ENCODE measurements at regions not wholly inside any gene's neighbourhood (a gene's known extent, or its start where the extent isn't known, plus 50 kb on each side); places are given as distances from the start of the nearest gene placed in this dataset.

DNA sequence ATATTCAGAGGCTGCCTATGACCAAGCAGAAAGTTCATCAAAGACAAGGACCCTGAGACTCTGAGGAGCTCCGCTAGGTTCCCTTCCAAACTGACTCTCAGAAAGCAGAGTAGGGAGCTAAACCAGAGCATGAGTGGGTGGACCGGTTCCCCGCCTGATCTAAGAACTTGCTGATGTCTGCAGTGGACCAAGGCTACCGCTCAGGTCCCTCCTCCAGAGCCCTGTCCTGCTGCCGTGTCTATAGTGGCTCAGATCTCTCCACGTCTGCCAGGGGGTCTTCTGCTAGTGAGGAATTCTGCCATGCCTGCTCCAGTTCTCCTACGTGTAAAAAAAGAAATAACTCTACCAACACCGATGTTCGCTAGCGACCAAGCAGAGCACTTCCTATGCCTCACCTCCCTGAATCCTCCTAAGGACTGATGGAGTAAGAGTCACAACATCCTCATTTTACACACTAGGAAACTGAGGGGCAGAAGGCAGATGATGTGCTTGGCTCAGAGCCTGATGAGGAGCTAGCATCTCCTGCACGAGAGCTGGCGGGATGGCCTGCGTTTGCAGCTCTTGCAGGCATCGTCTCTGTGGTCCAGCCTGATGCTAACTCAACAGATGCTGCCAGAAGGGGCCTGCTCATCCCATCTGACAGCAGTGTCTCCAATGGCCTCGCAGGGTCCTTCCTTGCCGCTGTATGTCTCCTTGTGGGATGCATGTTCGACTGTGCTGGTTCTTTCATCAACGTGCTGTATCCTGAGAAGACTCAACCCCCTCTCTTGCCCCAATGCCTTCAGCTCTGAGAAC lies 265.5 kb downstream of the C16orf95 start:
- no peak for DNase-seq (ENCODE audit: extremely low read depth, low read depth)

DNA sequence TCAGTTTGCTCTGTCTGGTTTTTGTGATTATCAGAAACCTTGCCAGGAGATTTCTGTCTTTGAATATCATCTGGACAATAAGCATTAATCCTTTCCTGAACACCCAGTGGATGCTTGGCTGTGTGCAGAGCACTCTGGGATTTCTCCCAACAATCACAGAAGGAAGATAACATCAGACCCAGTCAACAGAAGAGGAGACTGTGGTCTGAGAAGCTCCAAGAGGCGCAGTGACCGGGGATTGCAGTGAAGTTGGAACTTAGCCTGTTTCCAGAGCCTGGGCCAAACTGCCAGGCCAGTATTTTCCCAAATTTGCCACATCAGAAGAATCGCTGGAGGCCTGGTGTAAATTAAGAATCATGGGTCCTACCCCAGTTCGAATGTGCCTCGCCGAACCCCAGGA lies 264.7 kb downstream of the C16orf95 start:
- no peak for DNase-seq (ENCODE audit: extremely low read depth, low read depth)

DNA sequence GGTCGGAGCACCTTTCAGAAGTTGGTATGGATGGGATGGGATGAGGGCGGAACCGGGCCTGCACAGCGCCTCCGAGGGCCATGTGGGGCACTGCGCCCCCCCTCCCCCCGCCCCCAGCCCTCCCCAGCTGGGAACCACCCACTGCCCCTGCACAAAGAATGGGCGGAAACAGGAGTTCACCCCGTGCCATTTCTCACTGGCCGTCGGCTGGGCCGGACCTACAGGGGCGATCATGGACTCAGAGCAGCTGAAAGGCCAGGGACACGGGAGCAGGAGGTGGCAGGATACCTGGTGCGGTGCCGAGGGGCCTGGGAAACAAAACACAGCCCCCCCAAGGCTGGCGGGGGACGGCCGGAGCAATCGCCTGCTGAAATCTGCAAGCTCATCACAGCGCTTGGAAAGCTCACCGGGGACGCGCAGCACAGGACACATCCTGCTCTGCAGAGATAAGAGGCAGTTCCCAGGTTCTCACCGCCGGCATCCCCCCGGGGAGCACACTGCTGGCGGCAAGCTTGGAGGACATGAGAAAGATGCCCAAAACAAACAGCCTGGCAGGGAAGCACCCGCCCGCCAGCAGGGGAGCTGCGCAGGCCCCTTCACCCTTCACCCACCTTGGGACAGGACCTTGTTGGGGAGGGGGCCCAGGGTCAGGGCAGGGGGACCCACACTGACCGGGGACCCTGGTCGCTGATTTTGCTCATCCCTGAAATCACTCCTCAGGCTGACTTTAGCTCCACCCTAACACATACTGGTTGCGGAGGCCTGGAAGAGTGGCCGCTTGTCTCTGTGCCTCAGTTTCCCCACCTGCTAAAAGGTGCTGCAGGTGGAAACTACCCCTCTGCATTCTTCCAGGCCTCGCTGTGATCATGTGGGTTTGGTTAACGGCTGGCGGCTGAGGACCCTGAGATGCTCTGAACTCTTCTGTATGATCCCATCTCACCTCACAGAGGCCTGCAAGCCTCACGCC lies 263.9 kb downstream of the C16orf95 start:
- no peak for DNase-seq (ENCODE audit: extremely low read depth, low read depth)

GRCh38 chr16:87054154-87054553 lies 263.0 kb downstream of the C16orf95 start:
- DNase-seq (ENCODE audit: extremely low read depth, low read depth): no peak

GRCh38 chr16:87054856-87055255 lies 262.3 kb downstream of the C16orf95 start:
- no peak for DNase-seq (ENCODE audit: extremely low read depth, low read depth)

DNA sequence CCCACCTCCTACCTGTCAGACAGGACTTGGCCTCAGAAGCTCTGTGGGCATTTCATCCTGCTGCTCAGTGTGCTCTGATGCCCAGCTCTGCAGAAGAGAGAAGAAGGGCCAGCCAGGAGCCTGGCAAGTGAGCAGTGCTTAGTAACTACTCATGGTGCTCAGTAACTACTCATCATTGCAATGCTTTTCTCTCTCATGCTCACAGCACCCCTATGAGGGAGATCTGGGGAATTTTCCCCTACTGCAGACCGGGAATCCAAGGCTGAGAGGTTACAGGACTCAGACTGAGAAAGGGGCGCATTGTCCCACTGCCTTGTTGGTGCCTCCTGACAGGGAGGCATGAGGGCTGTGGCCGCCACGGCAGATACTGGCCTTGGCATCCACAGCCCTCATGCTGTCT lies 261.1 kb downstream of the C16orf95 start:
- DNase-seq (ENCODE audit: extremely low read depth, low read depth): no peak

- no peak for DNase-seq (ENCODE audit: extremely low read depth, low read depth)
These were observed 260.6 kb downstream of the C16orf95 start for GRCh38 chr16:87056551-87056950.

GRCh38 chr16:87057211-87057881 lies 259.8 kb downstream of the C16orf95 start:
- no peak for DNase-seq (ENCODE audit: extremely low read depth, low read depth)

DNA sequence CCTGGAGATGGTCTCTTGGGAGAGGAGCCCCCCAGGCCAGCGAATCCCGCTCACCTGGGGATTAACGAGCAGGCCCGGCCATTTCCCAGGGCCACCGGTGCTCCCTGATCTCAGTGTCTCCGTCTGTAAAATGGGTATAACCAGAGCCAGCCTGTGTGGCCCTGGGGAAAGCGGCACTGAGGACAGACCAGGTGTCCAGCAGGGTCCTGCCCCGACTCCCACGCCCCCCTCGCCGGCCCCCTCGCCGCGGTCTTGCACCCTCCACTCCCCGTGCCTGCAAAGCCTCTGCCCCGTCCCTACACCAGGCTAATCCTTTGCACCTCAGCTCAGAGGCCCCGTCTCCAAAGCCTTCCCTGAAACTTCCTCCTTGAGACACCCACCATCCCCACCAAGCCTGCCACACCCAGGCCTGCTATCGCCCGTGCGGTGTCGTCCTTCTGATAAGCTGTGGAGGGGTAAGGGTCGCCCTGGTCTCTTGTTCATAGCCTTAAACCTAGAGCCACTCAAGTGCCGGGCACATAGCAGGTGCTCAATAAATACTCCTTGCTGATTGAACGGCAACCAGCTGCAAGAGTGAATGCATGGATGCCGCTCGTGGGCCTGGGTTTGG lies 259.1 kb downstream of the C16orf95 start:
- no peak for DNase-seq (ENCODE audit: extremely low read depth, low read depth)

DNA sequence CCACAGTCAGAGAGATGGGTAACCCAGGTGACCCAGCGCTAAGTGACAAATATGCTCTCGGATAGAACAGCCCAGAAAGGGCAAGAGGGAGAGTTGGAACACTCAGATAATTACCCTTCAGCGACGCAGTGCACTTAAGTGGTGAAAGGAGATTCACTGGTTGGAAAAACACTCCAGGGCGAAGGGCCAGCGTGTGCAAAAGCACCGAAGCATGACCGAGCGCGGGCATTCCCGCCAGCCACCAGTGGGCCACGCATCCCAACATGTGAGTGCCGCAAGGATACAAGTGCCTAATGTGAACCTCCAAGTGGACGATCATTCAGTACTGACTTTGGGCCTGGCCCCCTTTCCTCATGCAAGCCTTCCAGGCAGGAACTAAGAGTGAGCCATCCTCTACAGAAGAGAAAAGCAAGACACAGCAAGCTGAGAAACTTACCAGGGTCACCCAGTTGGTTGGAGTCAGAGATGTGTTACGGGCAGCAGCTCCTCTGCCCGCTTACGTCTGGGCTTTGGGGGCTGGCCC lies 258.4 kb downstream of the C16orf95 start:
- DNase-seq (ENCODE audit: extremely low read depth, low read depth): no peak

DNA sequence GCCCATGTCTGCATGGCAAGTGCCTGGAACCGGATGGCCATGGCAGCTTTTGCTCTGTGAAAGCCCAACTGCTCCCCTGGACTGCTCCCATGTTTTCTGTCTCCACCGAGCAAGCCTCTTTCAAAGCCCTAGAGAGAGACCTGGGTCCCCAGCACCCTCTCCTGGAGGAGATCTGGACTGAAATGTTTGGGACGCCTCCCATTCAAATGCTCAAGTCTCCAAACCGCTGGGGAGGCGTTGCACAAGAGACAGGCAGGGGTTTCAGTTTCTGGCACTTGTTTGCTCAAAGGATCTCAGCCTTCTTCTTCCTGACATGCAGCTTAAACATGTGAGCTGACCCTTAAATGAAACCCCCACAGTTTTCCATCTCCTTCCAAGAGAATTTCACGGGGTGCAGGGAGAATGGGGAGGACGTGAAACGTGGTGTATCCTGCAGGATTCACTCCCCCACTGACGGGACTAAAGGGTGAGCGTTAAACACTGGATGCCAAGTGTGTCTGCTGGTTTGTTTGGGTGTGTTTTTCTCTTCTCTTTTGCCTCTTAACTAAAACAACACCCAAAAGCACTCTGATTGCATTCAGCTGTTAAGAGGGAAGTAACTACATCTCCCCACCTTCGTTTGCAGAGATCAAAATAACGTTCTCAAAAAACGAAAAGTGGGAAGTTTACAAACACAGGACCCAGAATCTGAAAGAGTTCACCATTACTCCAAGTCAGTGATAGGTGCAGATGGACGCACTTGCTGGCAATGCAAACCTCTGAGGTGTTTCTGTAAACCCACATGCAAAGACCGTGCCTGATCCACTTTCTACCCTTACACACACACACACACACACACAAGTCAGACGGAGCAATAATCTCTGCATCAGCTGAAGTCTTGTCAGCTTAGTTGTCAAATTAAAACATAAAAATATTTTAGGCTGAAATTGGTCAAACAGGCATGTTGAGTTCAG lies 256.9 kb downstream of the C16orf95 start:
- peak; percentile 36 for DNase-seq (ENCODE audit: extremely low read depth, low read depth)

DNA sequence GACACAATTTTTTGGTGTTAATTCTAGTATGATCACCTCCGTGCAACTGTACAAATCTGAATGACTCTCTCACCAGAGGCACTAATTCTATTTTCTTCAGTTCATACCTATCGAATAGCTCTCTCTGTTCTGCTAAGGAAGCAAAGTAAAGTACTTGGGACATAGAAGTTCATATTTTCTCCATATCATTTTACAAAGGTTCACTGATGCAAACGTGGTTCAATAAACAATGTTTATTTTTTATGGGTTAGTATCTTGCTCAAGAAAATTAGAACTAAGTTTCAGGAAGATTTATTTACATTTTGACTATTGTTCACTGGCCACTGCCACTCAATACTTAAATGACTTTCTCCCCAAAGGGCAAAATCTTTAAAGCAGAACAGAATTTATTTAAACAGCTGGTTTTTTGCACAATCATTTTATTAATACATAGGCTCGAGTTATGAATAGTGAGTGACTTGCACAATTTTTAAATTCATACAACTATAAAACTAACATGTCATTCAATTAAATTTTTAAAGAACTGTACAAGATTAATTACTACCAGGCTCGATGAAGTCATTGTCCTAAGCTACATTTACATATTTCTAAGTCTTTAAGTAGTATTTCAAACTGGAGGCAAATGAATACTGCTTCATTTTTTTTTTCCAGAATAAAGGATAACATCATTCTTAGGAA lies 255.8 kb downstream of the C16orf95 start:
- no peak for DNase-seq (ENCODE audit: extremely low read depth, low read depth)

GRCh38 chr16:87062569-87063442 lies 254.4 kb downstream of the C16orf95 start:
- peak; percentile 61 for DNase-seq (ENCODE audit: extremely low read depth, low read depth)

- no peak for DNase-seq (ENCODE audit: extremely low read depth, low read depth)
These were observed 253.6 kb downstream of the C16orf95 start for GRCh38 chr16:87063543-87063942.

DNA sequence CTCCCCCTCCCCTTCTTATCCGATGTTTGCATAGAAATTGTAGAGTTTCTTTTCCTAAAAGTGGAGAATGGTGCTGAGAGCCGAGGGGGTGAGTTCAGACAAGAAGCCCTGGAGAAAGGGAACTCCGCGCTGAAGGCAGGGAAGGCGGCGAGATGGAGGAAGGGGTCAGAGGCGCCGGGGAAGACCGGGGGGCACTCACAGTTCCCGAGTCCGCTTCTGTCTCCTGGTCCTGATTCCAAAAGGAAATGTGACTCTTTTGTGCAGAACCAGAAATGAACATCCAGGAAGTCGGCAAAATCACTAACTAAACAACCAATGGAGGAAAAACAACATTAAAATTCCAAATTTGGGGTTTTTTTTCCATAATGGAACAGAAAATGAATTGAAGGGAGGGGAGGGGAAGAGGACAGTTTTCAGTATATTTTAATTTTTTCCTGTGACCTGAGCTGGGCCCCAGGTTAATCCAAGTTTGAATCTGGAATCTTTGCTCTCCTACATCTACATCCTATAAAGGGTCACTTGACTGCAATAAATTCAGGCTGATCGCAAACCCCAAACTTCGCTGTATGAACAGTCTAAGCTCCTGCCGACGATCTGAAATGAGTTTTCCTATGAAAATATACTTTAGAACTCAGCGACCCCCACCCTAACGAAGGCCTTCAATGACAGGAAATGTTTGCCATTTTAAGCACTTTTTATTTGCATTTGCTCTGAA lies 252.3 kb downstream of the C16orf95 start:
- no peak for DNase-seq (ENCODE audit: extremely low read depth, low read depth)

DNA sequence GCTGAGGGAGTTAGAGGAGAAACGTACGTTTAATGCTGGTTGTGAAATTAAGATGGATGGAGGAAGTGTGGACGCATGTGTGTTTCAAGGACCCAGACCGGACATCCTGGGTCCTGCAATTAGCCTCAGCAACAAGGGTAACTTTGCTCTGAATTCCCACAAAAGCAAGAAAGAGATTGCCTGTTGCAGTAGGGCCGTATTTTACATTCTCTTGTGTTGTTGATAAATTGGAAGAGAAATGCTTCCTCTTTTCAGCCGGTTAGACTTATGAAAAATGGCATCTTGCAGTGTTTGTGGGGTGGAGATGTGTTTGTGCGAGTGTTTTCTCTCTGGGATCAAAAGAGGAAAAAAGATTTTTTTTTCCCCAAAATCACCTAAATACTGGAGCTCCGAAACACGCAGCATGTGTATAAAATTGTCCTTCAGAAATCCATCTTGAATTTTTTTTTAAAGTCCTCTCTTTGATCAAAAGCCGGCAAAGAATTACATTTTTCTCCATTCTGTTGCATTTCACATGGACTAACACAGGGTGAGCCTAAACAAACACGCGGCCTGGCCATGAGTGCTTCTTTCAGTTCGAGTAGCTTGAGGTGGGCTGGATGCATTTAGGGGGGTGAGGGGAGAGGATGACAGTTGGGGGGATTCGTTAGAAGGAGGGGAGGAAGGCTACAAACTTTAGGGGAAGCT lies 251.6 kb downstream of the C16orf95 start:
- DNase-seq (ENCODE audit: extremely low read depth, low read depth): no peak
